ENCODE measurements at regions not wholly inside any gene's neighbourhood (a gene's known extent, or its start where the extent isn't known, plus 50 kb on each side); places are given as distances from the start of the nearest gene placed in this dataset.

GRCh38 chr2:60657673-60658072, 98.4 kb upstream of the PAPOLG start:
- Histone ChIP-seq H3K36me3 (ENCODE audit: control insufficient read depth, insufficient read depth, low read length) (no peaks in the 10 kb centered on the region), H3K27me3 (ENCODE audit: control insufficient read depth, insufficient read depth, low read length) (peaks cover 18% of the 10 kb centered on the region), H3K9me3 (ENCODE audit: control insufficient read depth, insufficient read depth, low read depth, low read length) (no peaks in the 10 kb centered on the region), H3K4me3 (ENCODE audit: low read depth in 2 of 2, low read length in 2 of 2) (no peak overlapping the region), H3K27ac (ENCODE audit: low read length) (no peak overlapping the region), H3K4me1 (ENCODE audit: control insufficient read depth, insufficient read depth, low read length) (no peaks in the 10 kb centered on the region)
- intact Hi-C loops (cut with micrococcal nuclease; ENCODE audit: unreplicated experiment) (no loop called here), in situ Hi-C loops (cut with HindIII; ENCODE audit: low pct_unique_long_range_greater_than_20kb, low sequenced_read_pairs) (no loop called here)
- BruUV-seq (replicated peaks) = no TSS peak
- POLR2A ChIA-PET = interaction anchor here (0.6 kb wide), 1 partner anchor 15 kb away, joined by 3 read pairs; no protein-coding TSS in a partner anchor
- ATAC-seq (no peak), DNase-seq (ENCODE audit: low read depth, low spot score) (no peak)
- TF ChIP-seq SIN3A (IDR thresholded peaks at IDR 0.05; ENCODE audit: borderline replicate concordance, insufficient read depth, low read depth, low read length) (no peak), POLR2AphosphoS5 (IDR thresholded peaks at IDR 0.05; ENCODE audit: low read depth, low read length) (no peak), TCF7L2 (IDR thresholded peaks at IDR 0.05; ENCODE audit: low read depth, low read length) (no peak)
- CTCF ChIA-PET = no interaction called here

- ChIA-PET CTCF (interaction anchor here (0.5 kb wide), 1 partner anchor 57 kb away, joined by 3 read pairs; no protein-coding TSS in a partner anchor), POLR2A (no interaction called here)
- H3K27ac ChIP-seq (ENCODE audit: low read length) = no peak overlapping the region
- no TSS peak for BruUV-seq (replicated peaks)
- peaks cover 15% of the 10 kb centered on the region for H3K27me3 ChIP-seq (ENCODE audit: control insufficient read depth, insufficient read depth, low read length)
- no peaks in the 10 kb centered on the region for H3K9me3 ChIP-seq (ENCODE audit: control insufficient read depth, insufficient read depth, low read depth, low read length)
- DNase-seq (ENCODE audit: low read depth, low spot score) = no peak
- TF ChIP-seq POLR2AphosphoS5 (IDR thresholded peaks at IDR 0.05; ENCODE audit: low read depth, low read length) (no peak), CTCF (IDR thresholded peaks at IDR 0.05) (peak; percentile 31)
- ATAC-seq = no peak
- in situ Hi-C loops (cut with HindIII; ENCODE audit: low pct_unique_long_range_greater_than_20kb, low sequenced_read_pairs) = no loop called here
- H3K4me3 ChIP-seq (ENCODE audit: low read depth in 2 of 2, low read length in 2 of 2) = no peak overlapping the region
- no peaks in the 10 kb centered on the region for H3K36me3 ChIP-seq (ENCODE audit: control insufficient read depth, insufficient read depth, low read length)
- intact Hi-C loops (cut with micrococcal nuclease; ENCODE audit: unreplicated experiment) = no loop called here
- H3K4me1 ChIP-seq (ENCODE audit: control insufficient read depth, insufficient read depth, low read length) = no peaks in the 10 kb centered on the region
Measured at GRCh38 chr2:60659026-60659425, 97.0 kb upstream of the PAPOLG start.

GRCh38 chr2:60661073-60661738, 94.9 kb upstream of the PAPOLG start:
- no peak overlapping the region for H3K4me3 ChIP-seq (ENCODE audit: low read depth in 2 of 2, low read length in 2 of 2)
- no peaks in the 10 kb centered on the region for H3K36me3 ChIP-seq (ENCODE audit: control insufficient read depth, insufficient read depth, low read length)
- H3K27me3 ChIP-seq (ENCODE audit: control insufficient read depth, insufficient read depth, low read length) = peaks cover 11% of the 10 kb centered on the region
- no TSS peak for BruUV-seq (replicated peaks)
- TF ChIP-seq CTCF (IDR thresholded peaks at IDR 0.05) = no peak
- TF ChIP-seq POLR2AphosphoS5 (IDR thresholded peaks at IDR 0.05; ENCODE audit: low read depth, low read length) = no peak
- TF ChIP-seq TCF7L2 (IDR thresholded peaks at IDR 0.05; ENCODE audit: low read depth, low read length) = no peak
- TF ChIP-seq REST (IDR thresholded peaks at IDR 0.05; ENCODE audit: insufficient read depth in 1 of 2, low read depth in 2 of 2, low read length in 1 of 2) = no peak
- TF ChIP-seq SIN3A (IDR thresholded peaks at IDR 0.05; ENCODE audit: borderline replicate concordance, insufficient read depth, low read depth, low read length) = no peak
- ATAC-seq = no peak
- no peak for DNase-seq (ENCODE audit: low read depth, low spot score)
- ChIA-PET POLR2A (no interaction called here), CTCF (no interaction called here)
- H3K4me1 ChIP-seq (ENCODE audit: control insufficient read depth, insufficient read depth, low read length) = no peaks in the 10 kb centered on the region
- intact Hi-C loops (cut with micrococcal nuclease; ENCODE audit: unreplicated experiment) = no loop called here
- no peak overlapping the region for H3K27ac ChIP-seq (ENCODE audit: low read length)
- in situ Hi-C loops (cut with HindIII; ENCODE audit: low pct_unique_long_range_greater_than_20kb, low sequenced_read_pairs) = no loop called here
- no peaks in the 10 kb centered on the region for H3K9me3 ChIP-seq (ENCODE audit: control insufficient read depth, insufficient read depth, low read depth, low read length)
